ENCODE measurements at regions not wholly inside any gene's neighbourhood (a gene's known extent, or its start where the extent isn't known, plus 50 kb on each side); places are given as distances from the start of the nearest gene placed in this dataset.
"Not testable (repeated sequence)": the region's sequence is repeated elsewhere in the genome, so short reads cannot be mapped to it uniquely, and the experiment has no call there.

DNA sequence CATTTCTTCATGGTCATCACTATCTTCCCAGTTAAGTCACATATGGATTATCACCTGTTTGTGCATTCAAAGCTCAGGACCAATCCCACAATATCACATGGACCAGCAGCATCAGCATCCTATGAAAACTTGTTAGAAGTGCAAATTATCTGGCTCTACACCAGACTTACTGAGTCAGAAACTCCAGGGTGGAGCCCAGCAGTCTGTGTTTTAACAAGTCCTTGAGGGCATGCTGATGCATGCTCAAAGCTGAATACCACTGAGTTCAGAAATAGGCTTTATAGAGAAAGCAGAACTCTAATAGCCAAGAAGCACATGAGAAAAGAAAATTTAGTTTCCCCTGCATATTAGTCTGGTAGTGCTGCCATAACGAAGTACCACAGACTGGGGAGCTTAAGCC lies 62.4 kb upstream of the GABRQ start:
- Mint-ChIP-seq H3K36me3 (ENCODE audit: low read depth) (no peaks in the 10 kb centered on the region), H3K4me1 (peaks cover 4% of the 10 kb centered on the region), H3K4me3 (no peak overlapping the region), H3K27ac (no peak overlapping the region), H3K27me3 (ENCODE audit: low read depth, poor library complexity) (peaks cover 11% of the 10 kb centered on the region), H3K9me3 (peaks cover 52% of the 10 kb centered on the region)
- DNase-seq: no peak
- TF ChIP-seq, protein P1, sequence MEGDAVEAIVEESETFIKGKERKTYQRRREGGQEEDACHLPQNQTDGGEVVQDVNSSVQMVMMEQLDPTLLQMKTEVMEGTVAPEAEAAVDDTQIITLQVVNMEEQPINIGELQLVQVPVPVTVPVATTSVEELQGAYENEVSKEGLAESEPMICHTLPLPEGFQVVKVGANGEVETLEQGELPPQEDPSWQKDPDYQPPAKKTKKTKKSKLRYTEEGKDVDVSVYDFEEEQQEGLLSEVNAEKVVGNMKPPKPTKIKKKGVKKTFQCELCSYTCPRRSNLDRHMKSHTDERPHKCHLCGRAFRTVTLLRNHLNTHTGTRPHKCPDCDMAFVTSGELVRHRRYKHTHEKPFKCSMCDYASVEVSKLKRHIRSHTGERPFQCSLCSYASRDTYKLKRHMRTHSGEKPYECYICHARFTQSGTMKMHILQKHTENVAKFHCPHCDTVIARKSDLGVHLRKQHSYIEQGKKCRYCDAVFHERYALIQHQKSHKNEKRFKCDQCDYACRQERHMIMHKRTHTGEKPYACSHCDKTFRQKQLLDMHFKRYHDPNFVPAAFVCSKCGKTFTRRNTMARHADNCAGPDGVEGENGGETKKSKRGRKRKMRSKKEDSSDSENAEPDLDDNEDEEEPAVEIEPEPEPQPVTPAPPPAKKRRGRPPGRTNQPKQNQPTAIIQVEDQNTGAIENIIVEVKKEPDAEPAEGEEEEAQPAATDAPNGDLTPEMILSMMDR (IDR thresholded peaks at IDR 0.05): no peak

DNA sequence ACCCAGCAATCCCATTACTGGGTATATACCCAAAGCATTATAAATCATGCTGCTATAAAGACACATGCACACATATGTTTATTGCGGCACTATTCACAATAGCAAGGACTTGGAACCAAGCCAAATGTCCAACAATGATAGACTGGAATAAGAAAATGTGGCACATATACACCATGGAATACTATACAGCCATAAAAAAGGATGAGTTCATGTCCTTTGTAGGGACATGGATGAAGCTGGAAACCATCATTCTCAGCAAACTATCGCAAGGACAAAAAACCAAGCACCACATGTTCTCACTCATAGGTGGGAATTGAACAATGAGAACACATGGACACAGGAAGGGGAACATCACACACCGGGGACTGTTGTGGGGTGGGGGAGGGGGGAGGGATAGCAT lies 50.2 kb upstream of the GABRQ start:
- H3K9me3 Mint-ChIP-seq: peaks cover 44% of the 10 kb centered on the region
- not testable (repeated sequence) for H3K36me3 Mint-ChIP-seq (ENCODE audit: low read depth); H3K4me3 Mint-ChIP-seq; H3K27ac Mint-ChIP-seq; H3K4me1 Mint-ChIP-seq; DNase-seq; H3K27me3 Mint-ChIP-seq (ENCODE audit: low read depth, poor library complexity)

All from nephron progenitor cell (in vitro differentiated cells).